HCT116 (cell line): ENCODE measurements at regions not wholly inside any gene's neighbourhood (a gene's known extent, or its start where the extent isn't known, plus 50 kb on each side); places are given as distances from the start of the nearest gene placed in this dataset.

Experiments used
- ATAC-seq: fragments of 200-7000 bp; cut with Tn5 transposase; 2 replicates; pipeline ENCODE4 v1.9.1; 2020; ENCODE audit warnings: mild to moderate bottlenecking, moderate library complexity
- BruUV-seq: library from RNA; stranded (reverse); fragments of 400-500 nt; replicated peaks from 2 replicates; lab custom pipeline; 2021; lab: Mats Ljungman, UMichigan
- CTCF ChIA-PET: fragments of 300-600 bp; sonication (Branson Sonifier 250); formaldehyde crosslinking; loops from one replicate; lab custom pipeline; 2021; ENCODE audit warnings: antibody characterized with exemption; lab: Charles Lee
- POLR2A ChIA-PET: fragments of 300-600, 350-600 bp; sonication (Branson Sonifier 250); formaldehyde crosslinking; loops from one replicate; lab custom pipeline; 2021; ENCODE audit warnings: antibody characterized with exemption; lab: Charles Lee
- RAD21 ChIA-PET, 2 experiments: fragments of 300-600 bp; sonication (Branson Sonifier 250); formaldehyde crosslinking; loops; one replicate each; lab custom pipeline; 2023; ENCODE audit warnings: low total read pairs in 2 of 2; ENCODE audit not compliant: uncharacterized antibody in 2 of 2, unreplicated experiment in 2 of 2, low non-redundant PET in 1 of 2; lab: Charles Lee
- DNase-seq: peaks from one replicate; pipeline ENCODE4 v3.0.0-alpha.2; 2010; ENCODE audit warnings: low read depth, low spot score
- H2AFZ ChIP-seq: fragments of 200-600 bp; shearing (Covaris generic), sonication (generic); 2 replicates; pipeline ENCODE4 v1.6.1; 2017; ENCODE audit warnings: low read depth, mixed run types, mixed read lengths, antibody characterized with exemption, low read length; ENCODE audit not compliant: poor library complexity, severe bottlenecking
- H3K27ac ChIP-seq: 2 replicates; pipeline ENCODE4 v1.5.1; 2012; ENCODE audit warnings: low read depth, low read length
- H3K27me3 ChIP-seq: fragments of 200-600 bp; sonication (generic); 2 replicates; pipeline ENCODE4 v1.6.1; 2016; ENCODE audit warnings: mixed run types, low read length, mixed read lengths; ENCODE audit not compliant: insufficient read depth
- H3K36me3 ChIP-seq, 2 experiments: fragments of 200-500 bp in 1 of 2; fragments of 200-600 bp in 1 of 2; sonication (Bioruptor generic) in 1 of 2; sonication (generic) in 1 of 2; 2 replicates each; pipeline versions ENCODE4 v1.5.1 to v1.6.1; 2014 to 2016; ENCODE audit warnings: low read length in 2 of 2, inconsistent platforms in 1 of 2, mixed read lengths in 1 of 2, mixed run types in 1 of 2; ENCODE audit not compliant: insufficient read depth in 2 of 2, control insufficient read depth in 1 of 2
- H3K4me1 ChIP-seq, 2 experiments: fragments of 200-600 bp in 1 of 2; sonication (generic) in 1 of 2; 2 replicates each; pipeline versions ENCODE4 v1.5.1 to v1.6.1; 2012 to 2017; ENCODE audit warnings: low read length in 2 of 2, inconsistent platforms in 1 of 2, mild to moderate bottlenecking in 1 of 2, mixed read lengths in 1 of 2, mixed run types in 1 of 2, moderate library complexity in 1 of 2; ENCODE audit not compliant: insufficient read depth in 2 of 2, control insufficient read depth in 1 of 2
- H3K4me2 ChIP-seq: fragments of 200-600 bp; sonication (generic); 2 replicates; pipeline ENCODE4 v1.6.1; 2017; ENCODE audit warnings: mixed run types, low read length, mixed read lengths
- H3K4me3 ChIP-seq, 2 experiments: fragments of 200-600 bp in 1 of 2; sonication (generic) in 1 of 2; replicated peaks in 1 of 2; 2 replicates each; pipeline ENCODE4 v1.5.1; 2011 to 2016; ENCODE audit warnings: low read length in 2 of 2, control low read depth in 1 of 2, low read depth in 1 of 2, mild to moderate bottlenecking in 1 of 2, mixed read lengths in 1 of 2, mixed run types in 1 of 2
- H3K79me2 ChIP-seq: fragments of 200-600 bp; sonication (generic); 2 replicates; pipeline ENCODE4 v1.6.1; 2017; ENCODE audit warnings: mild to moderate bottlenecking, mixed run types, low read length, moderate library complexity, mixed read lengths; ENCODE audit not compliant: insufficient read depth
- H3K9ac ChIP-seq: fragments of 200-600 bp; sonication (generic); 2 replicates; pipeline ENCODE4 v1.6.1; 2016; ENCODE audit warnings: low read length, mixed read lengths
- H3K9me2 ChIP-seq: fragments of 200-600 bp; sonication (generic), shearing (Covaris generic); 2 replicates; pipeline ENCODE4 v1.6.1; 2017; ENCODE audit warnings: mixed run types, mild to moderate bottlenecking, moderate library complexity; ENCODE audit not compliant: insufficient read depth
- H3K9me3 ChIP-seq, 2 experiments: fragments of 200-500 bp in 1 of 2; fragments of 200-600 bp in 1 of 2; sonication (Bioruptor generic) in 1 of 2; sonication (generic) in 1 of 2; 2 replicates each; pipeline ENCODE4 v1.6.1; 2014 to 2017; ENCODE audit warnings: low read length in 2 of 2, mixed read lengths in 2 of 2, inconsistent platforms in 1 of 2, low read depth in 1 of 2, mild to moderate bottlenecking in 1 of 2, mixed run types in 1 of 2, moderate library complexity in 1 of 2; ENCODE audit not compliant: control insufficient read depth in 1 of 2, insufficient read depth in 1 of 2
- H4K20me1 ChIP-seq: fragments of 200-600 bp; sonication (generic), shearing (Covaris generic); 2 replicates; pipeline ENCODE4 v1.6.1; 2017; ENCODE audit warnings: mixed run types, mild to moderate bottlenecking, moderate library complexity; ENCODE audit not compliant: insufficient read depth
- CBX3 ChIP-seq: IDR thresholded peaks from 2 replicates; pipeline ENCODE4 v1.6.1; 2012; ENCODE audit warnings: low read depth
- CEBPB ChIP-seq: IDR thresholded peaks from 2 replicates; pipeline ENCODE4 v1.6.1; 2012; ENCODE audit warnings: low read depth
- ELF1 ChIP-seq: IDR thresholded peaks from 2 replicates; pipeline ENCODE4 v1.6.1; 2012; ENCODE audit warnings: low read depth, borderline replicate concordance
- EZH2 ChIP-seq: fragments of 200-600 bp; sonication (generic); IDR thresholded peaks from 2 replicates; pipeline ENCODE4 v1.6.1; 2017; ENCODE audit warnings: antibody characterized with exemption, mixed run types
- FOSL1 ChIP-seq: IDR thresholded peaks from 2 replicates; pipeline ENCODE4 v1.6.1; 2012; ENCODE audit warnings: low read depth
- SP1 ChIP-seq: IDR thresholded peaks from 2 replicates; pipeline ENCODE4 v1.6.1; 2012; ENCODE audit warnings: low read depth
- YY1 ChIP-seq: IDR thresholded peaks from 2 replicates; pipeline ENCODE4 v1.6.1; 2011; ENCODE audit warnings: low read length, low read depth, moderate library complexity, mild to moderate bottlenecking; ENCODE audit not compliant: insufficient replicate concordance; ENCODE audit errors: extremely low read depth
- ZFX ChIP-seq: fragments of 450-650 bp; IDR thresholded peaks from 2 replicates; pipeline ENCODE4 v1.6.1; 2017
- ZNF274 ChIP-seq: fragments of 200-500 bp; sonication (Bioruptor generic); IDR thresholded peaks from 2 replicates; pipeline ENCODE4 v1.6.1; 2014; ENCODE audit warnings: mild to moderate bottlenecking, low read depth, low read length, inconsistent platforms
- intact Hi-C: fragments of 100-400 bp; cut with micrococcal nuclease; formaldehyde crosslinking; loops from 2 replicates; pipeline ENCODE4 v1.10.0; 2022
- TF ChIP-seq, protein P1 (sequence below): IDR thresholded peaks from 2 replicates; pipeline ENCODE4 v1.6.1; 2012; ENCODE audit warnings: low read depth
- TF ChIP-seq, protein P2 (sequence below), 3 experiments: fragments of 200-600 bp in 1 of 3; sonication (generic) in 1 of 3; IDR thresholded peaks in 2 of 3; conservative IDR thresholded peaks in 1 of 3; 2 replicates each; pipeline ENCODE4 v1.5.1; 2012 to 2017; ENCODE audit warnings: low read depth in 2 of 3, low read length in 2 of 3, antibody characterized with exemption in 1 of 3, borderline replicate concordance in 1 of 3, control low read depth in 1 of 3, mild to moderate bottlenecking in 1 of 3, mixed read lengths in 1 of 3, mixed run types in 1 of 3, moderate library complexity in 1 of 3; ENCODE audit not compliant: insufficient read depth in 1 of 3

- no peak overlapping the region for H3K27ac ChIP-seq
- H3K9me2 ChIP-seq, result no peaks in the 10 kb centered on the region
- intact Hi-C loops, result no loop called here
- ChIA-PET CTCF (no interaction called here), POLR2A (no interaction called here), RAD21 (no interaction called here)
- no peaks in the 10 kb centered on the region for H4K20me1 ChIP-seq
- no peaks in the 10 kb centered on the region for H3K9me3 ChIP-seq
- H3K4me1 ChIP-seq, result no peaks in the 10 kb centered on the region
- no peak overlapping the region for H3K9ac ChIP-seq
- DNase-seq (no peak), ATAC-seq (no peak)
- H3K4me3 ChIP-seq, result no peak overlapping the region
- H2AFZ ChIP-seq, result no peak overlapping the region
- no peaks in the 10 kb centered on the region for H3K36me3 ChIP-seq
- no peaks in the 10 kb centered on the region for H3K79me2 ChIP-seq
- no peaks in the 10 kb centered on the region for H3K27me3 ChIP-seq
- BruUV-seq, result no TSS peak
- TF ChIP-seq EZH2 (no peak), ZFX (no peak), ZNF274 (no peak), SP1 (no peak), YY1 (no peak), CEBPB (no peak), CBX3 (no peak), ELF1 (no peak), FOSL1 (no peak)
- TF ChIP-seq, protein P1, sequence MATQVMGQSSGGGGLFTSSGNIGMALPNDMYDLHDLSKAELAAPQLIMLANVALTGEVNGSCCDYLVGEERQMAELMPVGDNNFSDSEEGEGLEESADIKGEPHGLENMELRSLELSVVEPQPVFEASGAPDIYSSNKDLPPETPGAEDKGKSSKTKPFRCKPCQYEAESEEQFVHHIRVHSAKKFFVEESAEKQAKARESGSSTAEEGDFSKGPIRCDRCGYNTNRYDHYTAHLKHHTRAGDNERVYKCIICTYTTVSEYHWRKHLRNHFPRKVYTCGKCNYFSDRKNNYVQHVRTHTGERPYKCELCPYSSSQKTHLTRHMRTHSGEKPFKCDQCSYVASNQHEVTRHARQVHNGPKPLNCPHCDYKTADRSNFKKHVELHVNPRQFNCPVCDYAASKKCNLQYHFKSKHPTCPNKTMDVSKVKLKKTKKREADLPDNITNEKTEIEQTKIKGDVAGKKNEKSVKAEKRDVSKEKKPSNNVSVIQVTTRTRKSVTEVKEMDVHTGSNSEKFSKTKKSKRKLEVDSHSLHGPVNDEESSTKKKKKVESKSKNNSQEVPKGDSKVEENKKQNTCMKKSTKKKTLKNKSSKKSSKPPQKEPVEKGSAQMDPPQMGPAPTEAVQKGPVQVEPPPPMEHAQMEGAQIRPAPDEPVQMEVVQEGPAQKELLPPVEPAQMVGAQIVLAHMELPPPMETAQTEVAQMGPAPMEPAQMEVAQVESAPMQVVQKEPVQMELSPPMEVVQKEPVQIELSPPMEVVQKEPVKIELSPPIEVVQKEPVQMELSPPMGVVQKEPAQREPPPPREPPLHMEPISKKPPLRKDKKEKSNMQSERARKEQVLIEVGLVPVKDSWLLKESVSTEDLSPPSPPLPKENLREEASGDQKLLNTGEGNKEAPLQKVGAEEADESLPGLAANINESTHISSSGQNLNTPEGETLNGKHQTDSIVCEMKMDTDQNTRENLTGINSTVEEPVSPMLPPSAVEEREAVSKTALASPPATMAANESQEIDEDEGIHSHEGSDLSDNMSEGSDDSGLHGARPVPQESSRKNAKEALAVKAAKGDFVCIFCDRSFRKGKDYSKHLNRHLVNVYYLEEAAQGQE, result no peak
- TF ChIP-seq, protein P2, sequence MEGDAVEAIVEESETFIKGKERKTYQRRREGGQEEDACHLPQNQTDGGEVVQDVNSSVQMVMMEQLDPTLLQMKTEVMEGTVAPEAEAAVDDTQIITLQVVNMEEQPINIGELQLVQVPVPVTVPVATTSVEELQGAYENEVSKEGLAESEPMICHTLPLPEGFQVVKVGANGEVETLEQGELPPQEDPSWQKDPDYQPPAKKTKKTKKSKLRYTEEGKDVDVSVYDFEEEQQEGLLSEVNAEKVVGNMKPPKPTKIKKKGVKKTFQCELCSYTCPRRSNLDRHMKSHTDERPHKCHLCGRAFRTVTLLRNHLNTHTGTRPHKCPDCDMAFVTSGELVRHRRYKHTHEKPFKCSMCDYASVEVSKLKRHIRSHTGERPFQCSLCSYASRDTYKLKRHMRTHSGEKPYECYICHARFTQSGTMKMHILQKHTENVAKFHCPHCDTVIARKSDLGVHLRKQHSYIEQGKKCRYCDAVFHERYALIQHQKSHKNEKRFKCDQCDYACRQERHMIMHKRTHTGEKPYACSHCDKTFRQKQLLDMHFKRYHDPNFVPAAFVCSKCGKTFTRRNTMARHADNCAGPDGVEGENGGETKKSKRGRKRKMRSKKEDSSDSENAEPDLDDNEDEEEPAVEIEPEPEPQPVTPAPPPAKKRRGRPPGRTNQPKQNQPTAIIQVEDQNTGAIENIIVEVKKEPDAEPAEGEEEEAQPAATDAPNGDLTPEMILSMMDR (IDR thresholded peaks at IDR 0.05 in 2 of 3, conservative IDR thresholded peaks at IDR 0.05 in 1 of 3; ENCODE audit: borderline replicate concordance in 1 of 3, insufficient read depth in 1 of 3, low read depth in 2 of 3, low read length in 2 of 3), result no peak
- no peak overlapping the region for H3K4me2 ChIP-seq
Observed at GRCh38 chr18:54035927-54036326, 188.5 kb downstream of the MBD2 start.
